ENCODE measurements at regions not wholly inside any gene's neighbourhood (a gene's known extent, or its start where the extent isn't known, plus 50 kb on each side); places are given as distances from the start of the nearest gene placed in this dataset.

DNA sequence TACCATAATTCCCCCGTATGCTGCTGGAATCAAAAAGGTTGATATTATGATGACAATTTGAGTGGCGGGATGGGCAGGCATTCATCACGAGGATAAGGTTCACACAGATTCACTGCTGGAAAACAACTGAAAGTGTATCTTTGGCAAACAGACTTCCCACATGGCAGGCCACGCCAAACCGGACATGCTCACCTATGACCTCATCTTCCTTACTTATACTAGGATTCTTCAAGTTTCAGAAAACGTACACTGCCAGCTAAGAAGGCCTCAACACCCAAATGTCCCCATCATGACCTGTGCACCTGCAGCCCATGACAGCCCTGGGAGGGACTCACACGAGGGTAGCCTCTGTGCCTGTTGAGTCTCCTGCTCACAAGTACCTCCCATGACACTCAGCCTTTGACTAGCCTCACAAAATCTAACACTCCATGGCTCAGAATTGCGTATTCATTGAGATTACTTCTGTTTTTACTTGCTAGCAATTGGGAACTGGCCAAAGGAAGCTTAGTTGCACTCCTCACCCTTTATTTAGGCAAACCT lies 259.0 kb upstream of the GHITM start:
- TF ChIP-seq CTCF (IDR thresholded peaks at IDR 0.05; ENCODE audit: low read length) (no peak), EZH2 (IDR thresholded peaks at IDR 0.05; ENCODE audit: borderline replicate concordance, low read length) (no peak)

Data from OCI-LY1 (cell line).